HG03139 (cell line): ENCODE measurements at regions not wholly inside any gene's neighbourhood (a gene's known extent, or its start where the extent isn't known, plus 50 kb on each side); places are given as distances from the start of the nearest gene placed in this dataset.

Source experiments
- ATAC-seq: cut with Tn5 transposase; IDR thresholded peaks from one replicate; pipeline ENCODE4 v1.9.1; 2021; ENCODE audit not compliant: unreplicated experiment

DNA sequence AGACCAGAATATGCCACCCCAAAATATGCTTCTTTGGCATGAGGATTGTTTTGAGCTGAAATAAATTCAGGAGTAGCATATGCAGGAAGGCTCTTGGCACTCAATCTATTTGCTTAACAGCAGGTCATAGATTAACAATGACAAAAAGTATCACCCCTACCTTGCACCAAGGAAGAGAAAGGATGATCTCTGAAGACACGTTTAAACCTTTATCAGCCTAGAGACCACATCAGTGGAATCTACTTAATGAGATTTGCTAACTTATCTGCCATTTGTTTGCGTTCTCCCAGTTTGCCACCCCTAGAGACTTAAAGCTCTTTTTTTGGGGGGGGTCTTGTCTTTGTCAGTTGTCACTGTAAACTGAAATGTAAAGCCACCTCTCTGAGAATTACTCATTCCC, 1278.7 kb upstream of the USP15 start:
- no peak for ATAC-seq

DNA sequence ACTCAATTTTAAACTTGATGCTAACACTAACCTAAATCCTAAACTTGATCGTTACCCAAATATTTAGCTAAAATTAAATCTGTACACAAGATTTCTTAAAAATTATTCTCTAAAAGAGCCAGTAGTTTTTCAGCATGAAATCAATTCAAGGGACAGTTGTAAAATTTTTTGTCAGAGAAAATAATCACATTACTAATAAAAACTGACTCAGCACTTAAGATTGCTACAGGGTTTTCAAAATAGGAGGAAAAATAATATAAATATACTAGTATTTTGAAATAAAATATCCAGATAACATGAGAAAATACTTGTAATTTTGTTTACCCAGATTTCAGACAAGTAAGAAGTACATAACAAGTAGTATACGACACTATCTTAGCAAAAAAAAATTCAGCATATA, 1268.1 kb upstream of the USP15 start:
- ATAC-seq = no peak

DNA sequence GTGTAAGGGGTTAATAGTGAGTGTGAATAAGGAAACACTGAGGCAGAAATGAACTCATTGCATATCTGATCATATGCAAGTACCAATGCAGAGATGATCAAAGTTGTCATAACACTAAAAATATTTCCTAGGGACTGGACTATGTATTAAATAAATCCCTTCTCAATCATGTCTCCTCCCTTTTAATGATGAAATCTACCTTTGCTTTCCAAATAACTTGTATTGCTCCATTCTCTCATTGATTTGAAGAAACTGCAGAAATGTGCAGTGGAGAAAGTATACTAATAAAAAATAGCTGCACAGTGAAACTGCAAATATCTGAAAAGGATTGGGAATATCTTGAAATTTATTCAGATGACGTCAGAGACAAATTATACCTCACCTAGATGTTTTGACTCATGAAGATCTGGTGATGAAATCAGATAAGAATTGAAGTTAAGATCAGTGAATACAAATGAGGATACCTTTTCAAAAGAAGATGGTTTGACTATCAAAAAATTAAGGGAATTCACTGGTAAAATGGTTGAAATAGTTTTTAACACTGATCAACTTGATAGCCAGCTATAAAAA, 1264.9 kb upstream of the USP15 start:
- ATAC-seq = no peak

DNA sequence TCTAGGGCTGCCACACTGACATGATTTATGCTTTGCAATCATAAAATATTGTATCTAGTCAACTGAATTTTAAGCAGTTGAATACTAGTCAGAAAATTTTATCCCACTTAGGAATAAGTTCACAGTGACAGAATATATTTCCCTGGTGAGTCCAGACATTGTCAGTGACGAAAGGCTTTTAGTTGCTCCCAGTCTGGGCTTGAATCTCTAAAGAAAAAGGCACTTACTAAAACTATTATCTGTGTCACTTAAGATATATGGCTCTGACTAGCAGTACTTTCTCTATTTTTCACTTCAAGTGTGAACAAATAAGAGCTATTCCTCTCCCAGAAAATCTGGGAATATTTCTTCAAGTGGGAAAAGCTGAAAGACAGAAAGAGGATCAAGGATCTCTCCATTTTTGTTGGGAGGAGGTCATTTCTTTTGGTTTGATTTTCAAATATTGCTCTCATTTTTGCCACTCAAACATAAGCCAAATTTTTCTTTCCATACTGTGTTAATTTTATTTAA, 1262.3 kb upstream of the USP15 start:
- ATAC-seq = no peak

DNA sequence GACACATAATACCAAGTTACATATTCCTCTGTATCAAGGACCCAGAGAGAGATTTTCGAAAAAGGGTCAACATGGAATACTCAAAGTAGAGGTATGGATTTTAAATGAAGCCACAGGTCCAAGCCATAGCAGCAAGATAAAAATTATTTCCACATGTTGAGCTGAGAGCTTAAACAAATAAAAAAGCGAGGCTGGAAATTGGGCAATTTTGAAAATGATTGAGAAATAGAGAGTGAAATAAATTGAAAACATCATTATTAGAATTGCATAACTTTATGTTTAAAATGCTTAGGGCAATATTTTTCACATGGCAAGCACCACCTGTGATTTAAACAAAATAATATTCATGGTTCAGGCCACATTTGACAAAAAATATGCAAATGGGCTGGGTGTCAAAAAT, 1251.0 kb upstream of the USP15 start:
- ATAC-seq = no peak

DNA sequence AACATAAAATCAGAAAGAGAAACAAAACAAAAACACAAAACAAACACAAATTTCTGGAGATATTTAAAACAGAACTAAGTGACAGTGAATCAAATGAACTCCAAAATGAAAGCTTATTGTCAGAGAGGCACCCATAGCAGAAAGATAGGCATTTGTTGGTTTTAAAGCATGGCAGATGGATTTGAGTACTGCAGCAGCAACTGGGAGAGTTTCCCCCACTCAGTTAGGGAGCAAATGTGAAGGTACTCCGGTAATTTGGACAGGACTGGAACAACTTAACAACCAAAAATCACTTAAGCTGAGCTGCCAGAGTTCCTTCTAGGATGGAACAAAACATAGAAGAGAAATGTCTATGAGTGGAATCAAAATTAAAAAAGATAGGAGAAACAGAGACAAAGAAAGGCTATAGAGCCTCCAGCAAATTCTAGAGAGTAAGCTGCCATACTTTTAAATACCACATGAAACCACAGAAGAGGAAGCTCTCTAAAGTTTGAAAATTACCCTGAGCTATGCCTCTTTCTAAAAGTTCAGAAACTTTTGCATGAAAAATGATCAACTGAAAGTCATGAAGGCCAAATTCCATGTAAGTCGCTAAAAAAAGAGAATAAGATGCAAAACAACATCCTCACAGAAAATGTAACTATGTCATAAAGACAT, 1248.3 kb upstream of the USP15 start:
- ATAC-seq = no peak

DNA sequence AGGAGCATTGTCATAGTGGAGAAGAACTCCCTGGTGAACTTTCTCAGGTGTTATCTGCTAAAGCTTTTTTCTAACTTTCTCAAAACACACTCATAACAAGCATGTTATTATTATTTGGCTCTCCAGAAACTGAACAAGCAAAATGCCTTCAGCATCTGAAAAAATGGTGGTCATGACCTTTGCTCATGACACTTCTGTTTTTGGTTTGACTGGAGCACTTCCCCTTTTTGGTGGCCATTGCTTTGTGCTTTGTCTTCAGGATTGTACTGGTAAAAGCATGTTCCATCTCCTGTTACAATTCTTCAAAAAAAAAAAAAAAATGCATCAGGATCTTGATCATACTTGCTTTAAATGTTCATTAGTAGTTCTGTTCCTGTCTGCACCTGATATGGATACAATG, 1241.6 kb upstream of the USP15 start:
- ATAC-seq = no peak

DNA sequence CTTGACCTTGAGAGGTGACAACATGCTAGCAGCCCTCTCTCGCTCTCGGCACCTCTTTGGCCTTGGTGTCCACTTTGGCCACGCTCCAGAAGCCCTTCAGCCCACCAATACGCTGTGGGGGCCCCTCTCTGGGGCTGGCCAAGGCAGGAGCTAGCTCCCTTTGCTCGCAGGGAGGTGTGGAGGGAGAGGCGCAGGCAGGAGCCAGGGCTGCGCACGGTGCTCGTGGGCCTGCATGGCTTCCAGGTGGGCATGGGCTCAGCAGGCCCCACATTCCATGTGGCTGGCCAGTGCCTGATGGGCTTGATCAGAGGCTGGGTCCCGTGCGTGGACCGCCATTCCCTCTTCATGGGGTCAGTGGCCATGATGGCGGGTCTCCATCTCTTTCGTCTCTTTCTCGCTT, 1237.0 kb upstream of the USP15 start:
- no peak for ATAC-seq

DNA sequence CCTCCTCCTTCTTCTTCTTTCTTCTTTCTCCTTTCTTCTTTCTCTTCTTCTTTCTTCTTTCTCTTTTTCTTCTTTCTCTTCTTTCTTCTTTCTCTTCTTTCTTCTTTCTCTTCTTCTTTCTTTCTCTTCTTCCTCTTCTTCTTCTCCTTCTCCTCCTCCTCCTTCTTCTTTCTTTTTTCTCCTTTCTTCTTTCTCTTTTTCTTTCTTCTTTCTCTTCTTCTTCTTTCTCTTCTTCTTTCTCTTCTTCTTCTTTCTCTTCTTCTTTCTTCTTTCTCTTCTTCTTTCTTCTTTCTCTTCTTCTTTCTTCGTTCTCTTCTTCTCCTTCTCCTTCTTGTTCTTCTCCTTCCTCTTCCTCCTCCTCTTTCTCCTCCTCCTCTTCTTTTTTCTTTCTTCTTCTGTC, 1230.7 kb upstream of the USP15 start:
- no peak for ATAC-seq

DNA sequence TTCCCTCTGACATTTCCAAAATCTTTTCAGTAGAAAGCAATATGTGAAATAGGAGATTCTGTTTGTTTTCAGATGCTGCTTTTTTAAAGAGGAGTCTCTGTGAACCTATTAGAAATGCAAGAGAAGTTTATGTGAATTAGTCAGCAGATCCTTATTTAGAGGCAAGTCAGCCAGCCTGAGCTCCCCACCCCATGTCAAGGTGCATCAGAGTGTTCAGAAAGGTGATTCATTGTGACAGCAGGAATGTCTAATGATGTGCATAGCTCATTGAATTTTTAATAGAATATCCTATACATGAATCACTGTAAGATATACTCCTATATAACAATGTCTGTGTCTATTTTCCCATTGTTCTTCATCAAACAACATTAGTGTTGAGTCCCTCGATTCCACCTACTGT, 1222.4 kb upstream of the USP15 start:
- ATAC-seq = no peak

DNA sequence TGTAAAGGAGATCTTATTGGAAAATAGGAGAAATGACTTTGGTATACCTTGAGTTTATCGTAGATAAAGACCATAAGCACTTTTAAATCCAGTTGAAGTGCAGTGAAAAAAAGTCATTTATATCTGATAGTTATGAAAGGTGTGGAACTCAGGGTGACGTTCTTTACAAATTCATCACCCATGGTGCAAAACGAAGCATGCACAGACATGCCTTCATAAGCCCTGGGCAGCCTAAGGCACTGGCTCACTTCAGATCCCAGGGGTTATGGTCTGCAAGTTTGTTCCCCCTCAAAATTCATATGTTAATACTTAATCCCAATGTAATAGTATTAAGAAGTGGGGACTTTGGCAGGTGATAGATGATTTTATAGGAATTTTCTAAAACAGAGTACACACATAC, 1216.4 kb upstream of the USP15 start:
- no peak for ATAC-seq

DNA sequence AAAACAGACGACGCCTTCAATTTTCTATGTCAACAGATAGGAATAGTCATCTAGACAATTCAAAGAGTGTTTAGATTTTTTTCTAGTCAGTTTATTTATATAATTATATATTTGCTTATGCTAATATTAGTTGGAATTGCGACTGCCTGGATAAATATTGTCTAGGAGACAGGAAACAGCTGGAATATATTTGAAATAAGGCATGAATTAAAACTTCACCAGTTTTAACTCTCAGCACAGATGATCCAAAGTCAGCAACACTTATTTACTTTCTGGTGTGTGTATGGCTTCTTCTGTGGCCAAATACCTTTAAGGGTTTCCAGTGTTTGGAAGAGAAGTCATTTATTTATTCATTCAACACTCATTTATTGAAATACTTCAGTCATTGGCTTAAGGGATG, 1215.4 kb upstream of the USP15 start:
- ATAC-seq = no peak

DNA sequence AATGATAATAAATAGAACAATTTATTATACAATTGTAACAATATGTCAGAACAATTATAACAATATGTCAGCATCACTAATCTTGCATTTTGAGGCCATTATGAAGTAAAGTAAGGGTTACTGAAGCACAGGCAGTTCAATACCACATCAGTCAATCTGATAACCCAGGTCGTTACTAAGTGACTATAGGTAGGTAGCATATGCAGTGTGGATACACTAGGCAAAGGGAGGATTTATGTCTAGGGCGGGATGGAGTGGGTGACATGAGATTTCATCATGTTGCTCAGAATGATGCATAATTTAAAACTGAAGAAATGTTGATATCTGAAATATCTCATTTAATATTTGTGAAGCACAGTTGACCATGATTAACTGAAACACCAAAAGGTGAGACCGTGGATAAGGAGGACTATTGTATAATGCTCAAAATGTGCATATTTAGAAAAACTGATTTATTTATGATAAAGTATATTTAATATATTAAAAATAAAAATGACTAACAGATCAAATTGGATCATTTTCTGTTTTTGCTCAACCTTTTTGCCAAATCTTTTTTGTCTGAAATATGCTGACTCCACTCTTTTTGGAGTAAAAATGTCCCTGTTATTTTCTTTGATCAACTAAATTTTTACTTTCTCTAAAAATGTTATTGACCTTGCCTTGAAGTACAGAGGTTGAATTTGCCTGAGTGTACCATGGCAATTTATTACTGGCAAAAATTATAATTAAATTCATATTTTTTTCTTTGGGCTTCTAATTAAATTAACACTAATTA, 1189.4 kb upstream of the USP15 start:
- no peak for ATAC-seq

DNA sequence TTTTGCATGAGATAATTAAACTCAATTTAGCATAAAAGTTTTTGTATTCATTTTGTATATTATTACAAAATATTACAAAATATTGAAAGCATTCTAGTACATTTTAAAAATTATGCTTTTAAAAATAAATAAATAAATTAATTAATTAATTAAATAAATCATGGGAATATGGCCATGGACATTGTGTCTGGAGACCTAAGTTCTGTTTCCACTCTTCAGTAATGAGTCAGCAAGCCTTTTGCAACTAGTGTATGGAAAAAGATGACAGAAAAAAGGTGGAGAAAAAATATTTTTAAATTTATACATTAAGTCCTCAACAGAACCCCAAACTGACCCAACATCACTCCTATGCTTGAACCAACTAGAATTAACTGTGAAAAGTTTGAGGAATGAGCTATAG, 1187.5 kb upstream of the USP15 start:
- no peak for ATAC-seq

DNA sequence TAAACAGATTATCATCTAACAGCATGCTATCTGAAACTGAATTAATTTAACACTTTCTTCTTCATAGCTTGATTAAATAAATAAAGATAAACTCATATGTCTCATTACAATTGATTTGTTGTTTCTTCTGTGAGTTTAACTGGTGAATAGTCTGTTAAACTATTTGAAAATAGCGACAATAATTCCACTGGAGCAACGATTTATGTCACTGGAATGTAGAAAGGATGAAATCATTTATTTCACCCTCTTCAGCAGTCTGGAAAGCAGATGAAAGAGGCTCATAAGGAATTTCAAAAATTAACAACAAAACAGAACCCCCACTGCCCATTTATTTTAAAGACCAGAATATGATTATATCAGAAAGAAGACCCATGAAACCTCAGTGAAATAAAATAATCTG, 1165.1 kb upstream of the USP15 start:
- ATAC-seq = no peak

DNA sequence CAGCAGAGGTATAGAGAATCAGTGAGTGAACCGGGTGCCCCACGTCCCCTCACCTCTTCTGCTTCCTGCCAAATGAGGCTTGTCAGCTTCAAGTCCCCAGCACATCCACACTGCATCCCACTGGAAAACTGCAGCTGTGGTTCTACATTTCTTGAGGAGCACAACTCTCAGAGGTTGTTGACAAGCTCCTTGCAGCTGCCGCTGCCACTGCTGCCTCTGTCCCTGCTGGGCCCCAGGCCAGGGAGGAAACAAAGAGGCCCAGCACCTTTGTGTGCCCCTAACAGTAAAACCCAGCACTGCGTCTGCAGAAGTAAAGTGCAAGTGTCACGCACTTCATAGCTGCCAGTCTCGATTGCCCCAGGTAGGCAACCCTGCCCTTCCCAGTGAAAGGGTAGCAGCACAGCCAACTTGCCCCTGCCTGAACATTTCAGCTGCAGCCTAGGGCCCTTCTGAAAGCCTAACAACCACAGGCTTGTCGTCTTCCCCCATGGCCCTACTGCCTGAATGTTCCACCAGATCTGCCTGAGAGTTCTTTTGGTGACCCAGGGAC, 1162.1 kb upstream of the USP15 start:
- no peak for ATAC-seq

DNA sequence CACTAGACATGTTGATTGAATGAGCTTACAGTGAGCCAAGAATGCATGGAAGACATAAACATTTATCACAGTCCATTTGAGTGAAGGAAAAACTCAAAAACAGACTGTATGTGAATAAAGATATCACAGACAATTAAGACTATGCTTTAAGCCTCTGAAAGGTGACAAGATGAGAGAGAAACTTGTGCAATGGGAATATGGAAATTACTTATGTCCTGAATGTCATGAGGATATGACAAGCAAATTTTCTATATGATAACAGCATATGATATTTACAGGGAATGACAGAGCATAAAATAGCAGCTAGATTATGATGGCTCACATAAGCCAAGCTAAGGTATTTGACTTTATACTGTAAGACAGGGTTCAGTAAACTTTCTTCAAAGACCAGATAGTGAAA, 1153.1 kb upstream of the USP15 start:
- ATAC-seq = no peak

DNA sequence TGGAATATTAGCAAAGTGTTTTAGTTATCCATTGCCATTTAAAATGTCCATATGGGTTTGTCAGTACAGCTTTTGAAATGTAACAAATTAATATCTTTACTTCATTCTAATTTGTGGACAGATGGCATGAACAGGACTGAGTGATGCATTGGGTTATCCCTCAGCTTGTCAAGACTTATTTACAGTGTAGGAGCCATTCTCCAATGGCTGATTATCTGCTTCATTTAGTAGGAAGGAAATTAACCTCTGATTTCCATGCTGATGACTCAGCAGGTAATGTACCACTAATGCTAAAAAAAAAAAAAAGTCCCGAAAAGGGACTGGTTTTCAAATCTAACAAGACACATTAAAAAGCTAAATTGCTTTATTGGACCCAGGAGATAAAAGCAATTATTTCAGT, 1149.0 kb upstream of the USP15 start:
- no peak for ATAC-seq

DNA sequence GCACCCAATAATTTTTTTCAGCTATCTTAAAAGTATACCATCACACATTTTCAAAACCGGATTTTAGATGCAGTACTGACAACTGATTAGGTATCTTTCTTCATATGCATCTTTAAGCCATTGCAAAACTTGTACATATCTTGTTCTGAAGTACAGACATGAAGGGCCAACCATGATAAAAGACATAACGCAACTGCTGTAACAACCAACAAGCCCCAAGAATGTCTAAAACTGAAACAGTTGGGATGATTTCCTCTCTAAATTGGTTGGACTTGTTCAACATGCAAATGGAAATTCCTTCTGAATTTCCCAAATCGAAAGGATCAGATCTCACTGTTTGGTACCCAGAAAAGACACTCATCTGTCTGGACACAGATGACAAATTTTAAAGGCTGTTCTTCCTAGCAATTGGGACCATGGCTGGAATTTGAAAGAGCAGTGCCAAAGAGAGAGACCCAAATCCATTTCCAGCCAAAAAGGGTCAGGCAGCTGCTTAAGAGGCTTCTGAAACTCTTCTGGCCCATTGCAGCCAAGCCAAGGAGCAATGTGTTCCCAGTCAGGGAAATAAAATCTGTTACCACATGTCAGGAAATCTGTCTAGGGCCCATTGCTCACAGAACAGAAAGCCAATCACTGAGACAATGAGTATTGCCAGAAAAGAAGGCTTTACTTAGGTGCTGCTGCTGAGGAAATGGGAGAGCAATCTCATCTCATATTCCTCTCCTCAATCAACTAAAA, 1122.4 kb upstream of the USP15 start:
- no peak for ATAC-seq

DNA sequence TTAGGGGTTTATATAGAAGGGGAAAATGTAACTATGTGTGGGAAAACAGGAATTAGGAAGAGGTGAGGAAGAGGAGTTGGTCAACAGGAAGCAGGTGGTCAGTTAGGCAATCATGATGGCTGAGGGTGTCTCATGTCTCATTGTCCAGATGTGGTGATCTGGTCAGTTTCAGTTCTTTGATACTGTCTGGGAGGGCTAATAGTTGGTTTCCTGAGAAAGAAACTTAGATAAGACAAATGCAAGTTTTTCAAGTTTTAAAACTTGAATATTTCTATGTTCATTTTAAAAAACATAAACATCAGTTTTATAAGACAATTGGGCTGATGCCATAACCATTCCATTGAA, 1121.8 kb upstream of the USP15 start:
- ATAC-seq = no peak

DNA sequence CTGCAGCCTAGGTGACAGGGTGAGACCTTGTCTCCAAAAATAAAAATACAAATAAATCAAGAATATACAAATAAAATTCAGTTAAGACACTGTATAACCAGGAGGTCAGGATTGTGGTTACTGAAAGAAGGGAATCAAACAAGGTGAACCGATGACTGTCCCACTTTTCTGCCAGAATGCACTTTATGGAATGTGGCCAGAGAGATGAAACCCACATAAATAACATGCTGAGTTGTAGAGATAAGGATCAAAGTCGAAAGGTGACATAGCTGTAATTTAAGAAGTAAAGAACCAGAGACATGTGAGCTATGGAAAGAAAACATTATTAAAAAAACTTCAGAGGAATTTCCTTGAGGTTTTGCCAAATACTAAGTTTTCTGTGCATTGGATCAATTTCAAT, 1098.2 kb upstream of the USP15 start:
- no peak for ATAC-seq
